IMR-90 (cell line): ENCODE measurements at regions not wholly inside any gene's neighbourhood (a gene's known extent, or its start where the extent isn't known, plus 50 kb on each side); places are given as distances from the start of the nearest gene placed in this dataset.
A peak's percentile ranks its signal among the peaks of the same experiment; 100 is the strongest.

Experiments
- ATAC-seq: fragments of 200-7000 bp; cut with Tn5 transposase; 2 replicates; pipeline ENCODE4 v1.9.1; 2020; ENCODE audit warnings: low read depth, mild to moderate bottlenecking, moderate library complexity
- BruUV-seq: library from RNA; stranded (reverse); fragments of 400-500 nt; replicated peaks from 2 replicates; lab custom pipeline; 2021; lab: Mats Ljungman, UMichigan
- CTCF ChIA-PET: fragments of 300-600 bp; formaldehyde crosslinking; extraction: SDS; loops from one replicate; lab custom pipeline; 2021; ENCODE audit warnings: antibody characterized with exemption; lab: Yijun Ruan, JAX
- POLR2A ChIA-PET: fragments of 300-600 bp; sonication (Branson Sonifier 250); formaldehyde crosslinking; loops from one replicate; lab custom pipeline; 2022; ENCODE audit warnings: antibody characterized with exemption; ENCODE audit not compliant: unreplicated experiment; lab: Charles Lee
- DNase-seq: peaks from one replicate; pipeline ENCODE4 v3.0.0; 2013
- H2AFZ ChIP-seq: replicated peaks from 2 replicates; pipeline ENCODE3; 2013; ENCODE audit warnings: low read length, mild to moderate bottlenecking; ENCODE audit not compliant: poor library complexity
- H2AK5ac ChIP-seq: 2 replicates; pipeline ENCODE4 v1.6.1; 2013; ENCODE audit warnings: low read depth, low read length, inconsistent platforms
- H2AK9ac ChIP-seq: replicated peaks from 2 replicates; pipeline ENCODE3; 2013; ENCODE audit warnings: mild to moderate bottlenecking, low read depth, low read length, moderate library complexity; ENCODE audit not compliant: poor library complexity
- H2BK120ac ChIP-seq: 2 replicates; pipeline ENCODE4 v1.6.1; 2013; ENCODE audit warnings: low read depth, low read length, inconsistent platforms
- H2BK15ac ChIP-seq: 3 replicates; pipeline ENCODE4 v1.6.1; 2013; ENCODE audit warnings: low read depth, low read length, inconsistent platforms
- H2BK20ac ChIP-seq: 2 replicates; pipeline ENCODE4 v1.6.1; 2013; ENCODE audit warnings: low read depth, mild to moderate bottlenecking, inconsistent platforms, low read length, moderate library complexity
- H2BK5ac ChIP-seq: 2 replicates; pipeline ENCODE4 v1.6.1; 2013; ENCODE audit warnings: mild to moderate bottlenecking, low read depth, low read length, inconsistent platforms; ENCODE audit not compliant: poor library complexity, severe bottlenecking
- H3K14ac ChIP-seq: replicated peaks from 2 replicates; pipeline ENCODE4 v1.6.1; 2013; ENCODE audit warnings: low read depth, low read length, inconsistent platforms
- H3K18ac ChIP-seq: 2 replicates; pipeline ENCODE4 v1.6.1; 2013; ENCODE audit warnings: low read depth, low read length, control low read depth
- H3K23ac ChIP-seq: 2 replicates; pipeline ENCODE4 v1.6.1; 2013; ENCODE audit warnings: low read depth, low read length, inconsistent platforms
- H3K27ac ChIP-seq: 2 replicates; pipeline ENCODE4 v1.5.1; 2013; ENCODE audit warnings: mild to moderate bottlenecking, control low read depth, low read length; ENCODE audit not compliant: insufficient read depth
- H3K27me3 ChIP-seq: 2 replicates; pipeline ENCODE4 v1.6.1; 2013; ENCODE audit warnings: low read length; ENCODE audit not compliant: control insufficient read depth, insufficient read depth
- H3K36me3 ChIP-seq: 2 replicates; pipeline ENCODE4 v1.6.1; 2013; ENCODE audit warnings: low read length, mixed read lengths; ENCODE audit not compliant: control insufficient read depth, insufficient read depth
- H3K4ac ChIP-seq: 2 replicates; pipeline ENCODE4 v1.6.1; 2013; ENCODE audit warnings: low read depth, low read length, inconsistent platforms
- H3K4me1 ChIP-seq: 2 replicates; pipeline ENCODE4 v1.6.1; 2013; ENCODE audit warnings: low read length, mixed read lengths; ENCODE audit not compliant: control insufficient read depth, insufficient read depth
- H3K4me2 ChIP-seq: 2 replicates; pipeline ENCODE4 v1.6.1; 2013; ENCODE audit warnings: low read depth, mild to moderate bottlenecking, control low read depth, low read length, moderate library complexity
- H3K4me3 ChIP-seq: 2 replicates; pipeline ENCODE4 v1.5.1; 2013; ENCODE audit warnings: low read depth, mild to moderate bottlenecking, control low read depth, low read length, moderate library complexity; ENCODE audit not compliant: insufficient read depth
- H3K56ac ChIP-seq: 2 replicates; pipeline ENCODE4 v1.6.1; 2013; ENCODE audit warnings: low read length, inconsistent platforms; ENCODE audit not compliant: insufficient read depth; ENCODE audit errors: extremely low read depth
- H3K79me1 ChIP-seq, 2 experiments: 2 replicates each; pipeline ENCODE4 v1.6.1; 2013; ENCODE audit warnings: low read length in 2 of 2, inconsistent platforms in 1 of 2, low read depth in 1 of 2
- H3K9ac ChIP-seq: 2 replicates; pipeline ENCODE4 v1.6.1; 2013; ENCODE audit warnings: low read depth, low read length, control low read depth
- H3K9me1 ChIP-seq: 2 replicates; pipeline ENCODE4 v1.6.1; 2013; ENCODE audit warnings: low read length, inconsistent platforms; ENCODE audit not compliant: insufficient read depth
- H3K9me3 ChIP-seq: 2 replicates; pipeline ENCODE4 v1.6.1; 2013; ENCODE audit warnings: low read length; ENCODE audit not compliant: control insufficient read depth, insufficient read depth
- H4K20me1 ChIP-seq: 2 replicates; pipeline ENCODE4 v1.6.1; 2013; ENCODE audit warnings: low read length, inconsistent platforms; ENCODE audit not compliant: insufficient read depth
- H4K5ac ChIP-seq: 2 replicates; pipeline ENCODE4 v1.6.1; 2013; ENCODE audit warnings: mild to moderate bottlenecking, low read depth, low read length, control low read depth
- H4K8ac ChIP-seq, 2 experiments: 2 replicates each; pipeline ENCODE4 v1.6.1; 2013; ENCODE audit warnings: low read depth in 2 of 2, low read length in 2 of 2, control low read depth in 1 of 2, inconsistent platforms in 1 of 2
- H4K91ac ChIP-seq: 2 replicates; pipeline ENCODE4 v1.6.1; 2013; ENCODE audit warnings: low read depth, low read length, inconsistent platforms; ENCODE audit not compliant: insufficient read depth
- BHLHE40 ChIP-seq: fragments of 150-350 bp; IDR thresholded peaks from 2 replicates; pipeline ENCODE4 v1.6.1; 2016; ENCODE audit warnings: mild to moderate bottlenecking, low read depth, low read length
- CEBPB ChIP-seq: IDR thresholded peaks from 2 replicates; pipeline ENCODE4 v1.6.1; 2012; ENCODE audit warnings: low read depth, low read length, improper control_type of control experiment
- CHD1 ChIP-seq: IDR thresholded peaks from 2 replicates; pipeline ENCODE4 v1.6.1; 2012; ENCODE audit warnings: low read depth, low read length, improper control_type of control experiment
- CTCF ChIP-seq: conservative IDR thresholded peaks from 2 replicates; pipeline ENCODE4 v1.5.1; 2012; ENCODE audit warnings: mild to moderate bottlenecking, low read depth, low read length, improper control_type of control experiment
- ELK1 ChIP-seq: fragments of 150-350 bp; IDR thresholded peaks from 2 replicates; pipeline ENCODE4 v1.6.1; 2016; ENCODE audit warnings: low read depth, mild to moderate bottlenecking, low read length, moderate library complexity, borderline replicate concordance
- FOS ChIP-seq: fragments of 150-350 bp; IDR thresholded peaks from 2 replicates; pipeline ENCODE4 v1.6.1; 2016; ENCODE audit warnings: low read depth, low read length
- MAFK ChIP-seq: IDR thresholded peaks from 2 replicates; pipeline ENCODE4 v1.6.1; 2012; ENCODE audit warnings: low read depth, low read length, improper control_type of control experiment
- MAZ ChIP-seq: IDR thresholded peaks from 2 replicates; pipeline ENCODE4 v1.6.1; 2012; ENCODE audit warnings: low read depth, mild to moderate bottlenecking, low read length, improper control_type of control experiment, moderate library complexity, borderline replicate concordance
- MXI1 ChIP-seq: IDR thresholded peaks from 2 replicates; pipeline ENCODE4 v1.6.1; 2012; ENCODE audit warnings: low read depth, mild to moderate bottlenecking, low read length, moderate library complexity, borderline replicate concordance
- NFE2L2 ChIP-seq: fragments of 150-350 bp; IDR thresholded peaks from 2 replicates; pipeline ENCODE4 v1.6.1; 2016; ENCODE audit warnings: low read depth, mild to moderate bottlenecking, low read length
- POLR2A ChIP-seq: IDR thresholded peaks from 2 replicates; pipeline ENCODE4 v1.6.1; 2012; ENCODE audit warnings: mild to moderate bottlenecking, low read depth, low read length
- RAD21 ChIP-seq: IDR thresholded peaks from 2 replicates; pipeline ENCODE4 v1.6.1; 2012; ENCODE audit warnings: low read length, improper control_type of control experiment
- RCOR1 ChIP-seq: IDR thresholded peaks from 2 replicates; pipeline ENCODE4 v1.6.1; 2012; ENCODE audit warnings: mild to moderate bottlenecking, low read length, improper control_type of control experiment; ENCODE audit not compliant: insufficient replicate concordance
- RFX5 ChIP-seq: IDR thresholded peaks from 2 replicates; pipeline ENCODE4 v1.8.0; 2012; ENCODE audit warnings: low read depth, mild to moderate bottlenecking, low read length, moderate library complexity
- SMC3 ChIP-seq: fragments of 150-350 bp; IDR thresholded peaks from 2 replicates; pipeline ENCODE4 v1.6.1; 2016; ENCODE audit warnings: low read depth, mild to moderate bottlenecking, antibody characterized with exemption, low read length, moderate library complexity
- WGBS, 2 experiments: methylation state at CpG; one replicate each; pipeline versions ENCODE4 v1.1.5 to v1.1.7; 2013; ENCODE audit warnings: missing lambda C conversion rate in 2 of 2; ENCODE audit not compliant: insufficient read length in 1 of 2; ENCODE audit errors: extremely low coverage in 2 of 2; 5-methylcytosine and 5-hydroxymethylcytosine counted together
- dilution Hi-C: fragments of 300-500 bp; cut with HindIII; formaldehyde crosslinking; loops from one replicate; pipeline ENCODE4 v1.14.3; 2018; ENCODE audit warnings: low sequenced_read_pairs; ENCODE audit not compliant: unreplicated experiment
- in situ Hi-C: fragments of 300-500 bp; cut with MboI; formaldehyde crosslinking; loops from 3 replicates; pipeline ENCODE4 v1.14.3; 2019; ENCODE audit warnings: low sequenced_read_pairs, inconsistent platforms, mixed read lengths
- intact Hi-C: fragments of 100-400 bp; cut with micrococcal nuclease; formaldehyde crosslinking; loops from 2 replicates; pipeline ENCODE4 v1.10.0; 2022
- TF ChIP-seq, protein P1 (sequence below): fragments of 150-350 bp; IDR thresholded peaks from 2 replicates; pipeline ENCODE4 v1.6.1; 2017; ENCODE audit warnings: mild to moderate bottlenecking, antibody characterized with exemption, low read length, low read depth

DNA sequence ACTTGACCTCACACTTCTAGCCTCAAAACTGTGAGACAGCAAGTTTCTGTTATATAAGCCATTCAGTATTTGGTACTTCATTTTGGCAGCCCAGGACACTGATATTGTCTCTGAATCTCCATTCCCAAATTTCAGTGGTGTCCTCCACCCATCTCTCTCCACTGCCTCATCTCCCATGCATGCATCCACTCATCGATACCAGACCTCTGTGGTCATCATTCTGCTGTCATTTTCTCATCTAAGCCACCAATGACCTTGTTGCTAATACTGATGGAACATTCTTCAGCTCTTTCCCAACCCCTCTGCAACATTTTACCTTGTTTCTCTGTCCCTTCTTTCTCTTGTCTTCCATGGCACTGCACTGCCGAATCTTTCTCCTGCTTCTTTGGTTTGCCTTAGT lies 221.8 kb downstream of the SNX18 start:
- DNase-seq (no peak), ATAC-seq (no peak)
- POLR2A ChIA-PET = no interaction called here
- no peak overlapping the region for H3K56ac ChIP-seq
- H3K4me2 ChIP-seq = no peak overlapping the region
- H3K4ac ChIP-seq = peak overlapping the region; percentile 94
- peak overlapping the region; percentile 82; the same call in 1 of the 2 replicates for H3K23ac ChIP-seq
- CTCF ChIA-PET = interaction anchor here (0.6 kb wide), 1 partner anchor 176 kb away, joined by 4 read pairs; no protein-coding TSS in a partner anchor
- peak overlapping the region; percentile 98 for H2BK15ac ChIP-seq
- no peak overlapping the region for H3K9ac ChIP-seq
- H2AK5ac ChIP-seq = peak overlapping the region; percentile 95
- no peak overlapping the region for H2BK5ac ChIP-seq
- no TSS peak for BruUV-seq
- H3K4me1 ChIP-seq = peaks cover 24% of the 10 kb centered on the region
- H2BK20ac ChIP-seq = peak overlapping the region; percentile 92
- H3K14ac ChIP-seq = peak overlapping the region; percentile 90
- peak overlapping the region; percentile 97 for H2BK120ac ChIP-seq
- WGBS, 2 experiments = 73% methylated on average over 2 of the region's 2 CpGs; no CpG with 5 or more reads in 1 of the 2 experiments
- dilution Hi-C loops = no loop called here
- H4K5ac ChIP-seq = 0 out of 2 replicates have a peak overlapping the region, but pooled peaks have one; percentile 24
- no peak overlapping the region for H3K27ac ChIP-seq
- no peaks in the 10 kb centered on the region for H4K20me1 ChIP-seq
- H2AK9ac ChIP-seq = no peak overlapping the region
- H3K9me3 ChIP-seq = no peaks in the 10 kb centered on the region
- H3K36me3 ChIP-seq = no peaks in the 10 kb centered on the region
- H2AFZ ChIP-seq = no peak overlapping the region
- intact Hi-C loops = no loop called here
- TF ChIP-seq BHLHE40 (no peak), POLR2A (no peak), SMC3 (no peak), CEBPB (no peak), RFX5 (no peak), CHD1 (no peak), MXI1 (no peak), RCOR1 (no peak), RAD21 (no peak), MAFK (no peak), NFE2L2 (no peak), MAZ (no peak), FOS (no peak), CTCF (no peak), ELK1 (no peak)
- TF ChIP-seq, protein P1, sequence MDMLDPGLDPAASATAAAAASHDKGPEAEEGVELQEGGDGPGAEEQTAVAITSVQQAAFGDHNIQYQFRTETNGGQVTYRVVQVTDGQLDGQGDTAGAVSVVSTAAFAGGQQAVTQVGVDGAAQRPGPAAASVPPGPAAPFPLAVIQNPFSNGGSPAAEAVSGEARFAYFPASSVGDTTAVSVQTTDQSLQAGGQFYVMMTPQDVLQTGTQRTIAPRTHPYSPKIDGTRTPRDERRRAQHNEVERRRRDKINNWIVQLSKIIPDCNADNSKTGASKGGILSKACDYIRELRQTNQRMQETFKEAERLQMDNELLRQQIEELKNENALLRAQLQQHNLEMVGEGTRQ = no peak
- H4K91ac ChIP-seq = peak overlapping the region; percentile 57
- peaks cover 6 to 42% of the 10 kb centered on the region in 2 experiments; a peak in 3 of 4 replicates for H3K79me1 ChIP-seq
- H3K4me3 ChIP-seq = no peak overlapping the region
- H4K8ac ChIP-seq = peak overlapping the region; percentile 55 to 83; a peak in 3 of 4 replicates
- H3K18ac ChIP-seq = peak overlapping the region; percentile 75
- in situ Hi-C loops = loop anchor here (25.0 kb wide), 1 partner anchor 423 kb away; the partner anchor contains the start of genes CDC20B and GPX8
- H3K27me3 ChIP-seq = no peaks in the 10 kb centered on the region
- H3K9me1 ChIP-seq = peaks cover 23% of the 10 kb centered on the region
